ENCODE measurements at regions not wholly inside any gene's neighbourhood (a gene's known extent, or its start where the extent isn't known, plus 50 kb on each side); places are given as distances from the start of the nearest gene placed in this dataset.

DNA sequence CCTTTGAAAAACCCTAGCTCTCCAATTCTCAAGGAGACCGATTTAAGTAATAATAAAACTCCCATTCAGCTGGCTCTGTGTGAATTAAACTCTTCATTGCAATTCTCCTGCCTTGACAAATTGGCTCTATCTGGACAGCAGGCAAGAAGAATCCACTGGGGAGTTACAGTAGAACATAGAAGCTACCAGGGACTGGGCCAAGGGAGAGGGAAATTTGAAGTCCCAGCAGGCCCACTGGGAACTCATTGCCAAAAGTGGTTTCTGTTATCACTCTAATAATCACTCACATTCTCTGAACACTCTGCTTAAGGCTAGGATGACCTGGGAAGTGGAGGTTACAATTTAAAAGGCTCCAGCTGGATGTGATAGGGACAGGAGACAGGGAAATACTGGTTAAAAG is 384.5 kb upstream of the CCDC196 start (continued):
- TF ChIP-seq BHLHE40 (IDR thresholded peaks at IDR 0.05; ENCODE audit: borderline replicate concordance in 1 of 2, low read depth in 2 of 2, low read length in 1 of 2), result no peak

DNA sequence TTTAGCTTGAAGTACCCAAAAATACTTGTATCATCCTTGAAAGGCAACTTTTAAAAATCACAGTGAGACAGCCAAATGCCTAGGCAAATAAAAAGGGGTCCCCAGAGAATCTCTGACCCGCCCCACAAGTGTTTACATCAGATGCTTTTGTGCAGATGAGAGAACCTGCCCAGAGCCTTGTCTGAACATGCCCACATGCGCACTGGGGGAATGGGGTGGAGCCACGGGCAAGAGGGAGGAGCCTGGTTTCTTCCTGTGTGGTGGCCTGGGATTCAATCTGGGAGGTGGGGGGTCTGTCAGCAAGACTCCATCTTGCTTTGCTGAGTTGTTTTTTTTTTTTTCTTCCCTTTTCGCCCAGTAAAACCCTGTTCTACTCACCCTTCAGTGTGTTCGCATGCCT is 381.7 kb upstream of the CCDC196 start:
- in situ Hi-C loops (cut with MboI), result no loop called here
- ChIA-PET POLR2A (no interaction called here), CTCF (interaction anchor here (0.6 to 1.6 kb wide), 2 partner anchors 12 to 1323 kb away, joined by 3 to 5 read pairs; no protein-coding TSS in a partner anchor), RAD21 (ENCODE audit: unreplicated experiment) (no interaction called here), SMC1A (ENCODE audit: uncharacterized antibody, unreplicated experiment) (interaction anchor here (1.1 kb wide), 1 partner anchor 8 kb away, joined by 3 read pairs; no protein-coding TSS in a partner anchor)
- DNase-seq (ENCODE audit: low read depth, low spot score) (no peak), ATAC-seq (no peak), FAIRE-seq (no peak)
- Histone ChIP-seq H3K79me2 (ENCODE audit: control insufficient read depth, insufficient read depth, low read length) (no peaks in the 10 kb centered on the region), H3K27me3 (replicated peaks in 1 of 2; ENCODE audit: control insufficient read depth in 2 of 2, insufficient read depth in 2 of 2, low read length in 1 of 2) (no peaks in the 10 kb centered on the region), H3K9me3 (replicated peaks; ENCODE audit: control insufficient read depth, insufficient read depth, low read length) (no peaks in the 10 kb centered on the region), H3K4me3 (no peak overlapping the region), H4K20me1 (ENCODE audit: control insufficient read depth, insufficient read depth) (no peaks in the 10 kb centered on the region), H3K4me2 (ENCODE audit: control insufficient read depth, insufficient read depth) (no peak overlapping the region), H3K36me3 (ENCODE audit: control insufficient read depth in 2 of 2, insufficient read depth in 2 of 2, low read length in 1 of 2) (no peaks in the 10 kb centered on the region), H3K9ac (ENCODE audit: control insufficient read depth, insufficient read depth, low read length) (no peak overlapping the region), H3K4me1 (ENCODE audit: control insufficient read depth, insufficient read depth, low read length) (no peaks in the 10 kb centered on the region), H2AFZ (ENCODE audit: control insufficient read depth, low read depth, low read length) (no peak overlapping the region), H3K27ac (ENCODE audit: control insufficient read depth, insufficient read depth) (no peak overlapping the region)
- no TSS peak for BruUV-seq (replicated peaks)
- TF ChIP-seq CUX1 (IDR thresholded peaks at IDR 0.05; ENCODE audit: insufficient replicate concordance, low read depth, low read length) (no peak), IKZF2 (IDR thresholded peaks at IDR 0.05) (no peak), HDAC2 (IDR thresholded peaks at IDR 0.05) (no peak), FOXK2 (IDR thresholded peaks at IDR 0.05) (no peak), RFX5 (IDR thresholded peaks at IDR 0.05; ENCODE audit: low read depth, low read length) (no peak)
- WGBS (ENCODE audit: insufficient coverage, insufficient replicate concordance, low lambda C conversion rate, missing lambda C conversion rate), result 52% methylated on average over 4 of the region's 5 CpGs
- intact Hi-C loops (cut with micrococcal nuclease; ENCODE audit: unreplicated experiment), result no loop called here

All from GM12878 (cell line).